Loucy (cell line): ENCODE measurements at regions not wholly inside any gene's neighbourhood (a gene's known extent, or its start where the extent isn't known, plus 50 kb on each side); places are given as distances from the start of the nearest gene placed in this dataset.

Source experiments
- H2AFZ ChIP-seq: fragments of 200-600 bp; sonication (generic); 2 replicates; pipeline ENCODE4 v1.6.0; 2016; ENCODE audit warnings: antibody characterized with exemption, mild to moderate bottlenecking, low read length, moderate library complexity
- H3F3A ChIP-seq: fragments of 200-600 bp; 2 replicates; pipeline ENCODE4 v1.6.0; 2016; ENCODE audit warnings: antibody characterized with exemption, low read depth, mild to moderate bottlenecking
- H3K27me3 ChIP-seq: fragments of 200-600 bp; sonication (generic); 2 replicates; pipeline ENCODE4 v1.6.1; 2014; ENCODE audit warnings: low read length, mild to moderate bottlenecking; ENCODE audit not compliant: insufficient read depth, poor library complexity, severe bottlenecking
- H3K36me3 ChIP-seq: fragments of 200-600 bp; sonication (generic); 2 replicates; pipeline ENCODE4 v1.6.1; 2016; ENCODE audit warnings: low read length; ENCODE audit not compliant: insufficient read depth
- H3K4me1 ChIP-seq: fragments of 200-600 bp; sonication (generic); 2 replicates; pipeline ENCODE4 v1.5.1; 2014; ENCODE audit warnings: low read length, mild to moderate bottlenecking; ENCODE audit not compliant: insufficient read depth, poor library complexity, severe bottlenecking
- H3K4me2 ChIP-seq: fragments of 200-600 bp; sonication (generic); 2 replicates; pipeline ENCODE4 v1.6.0; 2014; ENCODE audit warnings: antibody characterized with exemption, low read length, low read depth, mild to moderate bottlenecking; ENCODE audit not compliant: poor library complexity, severe bottlenecking
- H3K4me3 ChIP-seq: fragments of 200-600 bp; sonication (generic); 2 replicates; pipeline ENCODE4 v1.5.1; 2014; ENCODE audit warnings: low read length, mild to moderate bottlenecking, mixed read lengths; ENCODE audit not compliant: poor library complexity, severe bottlenecking
- H3K79me2 ChIP-seq: fragments of 200-600 bp; sonication (generic); 2 replicates; pipeline ENCODE4 v1.6.1; 2014; ENCODE audit warnings: low read length; ENCODE audit not compliant: insufficient read depth
- H3K9ac ChIP-seq: fragments of 200-600 bp; sonication (generic); 2 replicates; pipeline ENCODE4 v1.6.0; 2014; ENCODE audit warnings: mild to moderate bottlenecking, low read depth, low read length, moderate library complexity; ENCODE audit not compliant: poor library complexity, severe bottlenecking
- H3K9me2 ChIP-seq: fragments of 200-600 bp; sonication (generic); replicated peaks from 2 replicates; pipeline ENCODE4 v1.6.1; 2016; ENCODE audit warnings: low read depth, low read length, mixed read lengths
- H3K9me3 ChIP-seq: fragments of 200-600 bp; sonication (generic); 2 replicates; pipeline ENCODE4 v1.6.1; 2014; ENCODE audit warnings: mild to moderate bottlenecking, antibody characterized with exemption, low read length, low read depth; ENCODE audit not compliant: insufficient read depth
- H4K20me1 ChIP-seq: fragments of 200-600 bp; sonication (generic); 2 replicates; pipeline ENCODE4 v1.6.0; 2014; ENCODE audit warnings: antibody characterized with exemption, low read length, mild to moderate bottlenecking; ENCODE audit not compliant: insufficient read depth, poor library complexity, severe bottlenecking
- CTCF ChIP-seq: fragments of 200-600 bp; sonication (generic); conservative IDR thresholded peaks from 2 replicates; pipeline ENCODE4 v1.5.1; 2014; ENCODE audit warnings: mild to moderate bottlenecking, antibody characterized with exemption, low read length
- EZH2phosphoT487 ChIP-seq: fragments of 200-600 bp; IDR thresholded peaks from 2 replicates; pipeline ENCODE4 v1.6.1; 2018; ENCODE audit warnings: antibody characterized with exemption, mild to moderate bottlenecking, moderate library complexity, borderline replicate concordance

- H3K79me2 ChIP-seq: no peaks in the 10 kb centered on the region
- H3K9ac ChIP-seq: no peak overlapping the region
- H3F3A ChIP-seq: no peaks in the 10 kb centered on the region
- TF ChIP-seq EZH2phosphoT487: no peak
- TF ChIP-seq CTCF: no peak
- no peaks in the 10 kb centered on the region for H3K36me3 ChIP-seq
- no peaks in the 10 kb centered on the region for H4K20me1 ChIP-seq
- no peak overlapping the region for H3K4me2 ChIP-seq
- H2AFZ ChIP-seq: no peak overlapping the region
- no peak overlapping the region for H3K4me3 ChIP-seq
- no peaks in the 10 kb centered on the region for H3K9me2 ChIP-seq
- H3K9me3 ChIP-seq: no peaks in the 10 kb centered on the region
- no peaks in the 10 kb centered on the region for H3K4me1 ChIP-seq
- peaks cover 6% of the 10 kb centered on the region for H3K27me3 ChIP-seq
Observed at GRCh38 chr3:144252896-144253295, 281.3 kb downstream of the DIPK2A start.

GRCh38 chr3:144257381-144257780 lies 285.8 kb downstream of the DIPK2A start:
- Histone ChIP-seq H3K4me1 (no peaks in the 10 kb centered on the region), H3K4me2 (no peak overlapping the region), H3K36me3 (no peaks in the 10 kb centered on the region), H3K79me2 (no peaks in the 10 kb centered on the region), H3K4me3 (no peak overlapping the region), H3K9ac (no peak overlapping the region), H2AFZ (no peak overlapping the region), H4K20me1 (no peaks in the 10 kb centered on the region), H3K27me3 (peaks cover 6% of the 10 kb centered on the region), H3K9me3 (no peaks in the 10 kb centered on the region), H3F3A (no peaks in the 10 kb centered on the region), H3K9me2 (no peaks in the 10 kb centered on the region)
- TF ChIP-seq EZH2phosphoT487 (no peak), CTCF (no peak)

GRCh38 chr3:144259267-144259666 lies 287.6 kb downstream of the DIPK2A start:
- Histone ChIP-seq H3K9me2 (no peaks in the 10 kb centered on the region), H3K9me3 (no peaks in the 10 kb centered on the region), H2AFZ (no peak overlapping the region), H3K27me3 (peaks cover 6% of the 10 kb centered on the region), H3K9ac (no peak overlapping the region), H3K4me2 (no peak overlapping the region), H4K20me1 (no peaks in the 10 kb centered on the region), H3K4me3 (no peak overlapping the region), H3F3A (no peaks in the 10 kb centered on the region), H3K36me3 (no peaks in the 10 kb centered on the region), H3K4me1 (no peaks in the 10 kb centered on the region), H3K79me2 (no peaks in the 10 kb centered on the region)
- TF ChIP-seq EZH2phosphoT487: no peak

- Histone ChIP-seq H3K9me2 (no peaks in the 10 kb centered on the region), H3K4me1 (no peaks in the 10 kb centered on the region), H3K36me3 (no peaks in the 10 kb centered on the region), H3F3A (no peaks in the 10 kb centered on the region), H3K9ac (no peak overlapping the region), H3K27me3 (no peaks in the 10 kb centered on the region), H3K4me3 (no peak overlapping the region), H4K20me1 (no peaks in the 10 kb centered on the region), H3K79me2 (no peaks in the 10 kb centered on the region), H3K4me2 (no peak overlapping the region), H3K9me3 (no peaks in the 10 kb centered on the region), H2AFZ (no peak overlapping the region)
- TF ChIP-seq EZH2phosphoT487: no peak
- no peak for TF ChIP-seq CTCF
Observed at GRCh38 chr3:144263706-144264105, 292.1 kb downstream of the DIPK2A start.
